Activated CD4-positive, alpha-beta T cell treated with anti-CD3 and anti-CD28 coated beads, Interleukin-2, amount 10 ng/mL, durations not matched to agents 24 days and 14 days (primary cell): ENCODE measurements at regions not wholly inside any gene's neighbourhood (a gene's known extent, or its start where the extent isn't known, plus 50 kb on each side); places are given as distances from the start of the nearest gene placed in this dataset.
"Not testable (repeated sequence)": the region's sequence is repeated elsewhere in the genome, so short reads cannot be mapped to it uniquely, and the experiment has no call there.

Experiments used
- DNase-seq: peaks from one replicate; pipeline ENCODE4 v3.0.0; 2022
- H3K27ac Mint-ChIP-seq: one replicate; pipeline ENCODE4 v1.8.0; 2022; ENCODE audit warnings: mild to moderate bottlenecking, mixed read lengths
- H3K27me3 Mint-ChIP-seq: one replicate; pipeline ENCODE4 v1.8.0; 2022; ENCODE audit warnings: mixed read lengths
- H3K36me3 Mint-ChIP-seq: one replicate; pipeline ENCODE4 v1.8.0; 2022; ENCODE audit warnings: low read depth, mild to moderate bottlenecking, mixed read lengths
- H3K4me1 Mint-ChIP-seq: one replicate; pipeline ENCODE4 v1.8.0; 2021; ENCODE audit warnings: mixed read lengths
- H3K4me3 Mint-ChIP-seq: one replicate; pipeline ENCODE4 v1.8.0; 2022; ENCODE audit warnings: mild to moderate bottlenecking, moderate library complexity, mixed read lengths
- H3K9me3 Mint-ChIP-seq: one replicate; pipeline ENCODE4 v1.8.0; 2021; ENCODE audit warnings: mixed read lengths
- intact Hi-C: fragments of 100-400 bp; cut with micrococcal nuclease; formaldehyde crosslinking; loops from one replicate; pipeline ENCODE4 v1.15.1; 2023

GRCh38 chrX:138996268-138996667 is 284.8 kb upstream of the FGF13 start:
- no peak overlapping the region for H3K4me3 Mint-ChIP-seq
- intact Hi-C loops, result no loop called here
- no peaks in the 10 kb centered on the region for H3K27me3 Mint-ChIP-seq
- no peaks in the 10 kb centered on the region for H3K36me3 Mint-ChIP-seq
- H3K9me3 Mint-ChIP-seq, result no peaks in the 10 kb centered on the region
- no peak for DNase-seq
- no peaks in the 10 kb centered on the region for H3K4me1 Mint-ChIP-seq
- no peak overlapping the region for H3K27ac Mint-ChIP-seq

GRCh38 chrX:138995458-138995857 is 283.9 kb upstream of the FGF13 start:
- Mint-ChIP-seq H3K9me3 (no peaks in the 10 kb centered on the region), H3K4me1 (no peaks in the 10 kb centered on the region), H3K4me3 (no peak overlapping the region), H3K27ac (no peak overlapping the region), H3K27me3 (no peaks in the 10 kb centered on the region), H3K36me3 (no peaks in the 10 kb centered on the region)
- DNase-seq, result no peak
- intact Hi-C loops, result no loop called here

GRCh38 chrX:138990425-138990824 is 278.9 kb upstream of the FGF13 start:
- intact Hi-C loops, H3K27me3 Mint-ChIP-seq, H3K4me1 Mint-ChIP-seq, H3K4me3 Mint-ChIP-seq, H3K27ac Mint-ChIP-seq, H3K36me3 Mint-ChIP-seq, H3K9me3 Mint-ChIP-seq, DNase-seq: not testable (repeated sequence)

GRCh38 chrX:138986866-138987265 is 275.3 kb upstream of the FGF13 start:
- H3K4me1 Mint-ChIP-seq, result no peaks in the 10 kb centered on the region
- no peak overlapping the region for H3K27ac Mint-ChIP-seq
- no peaks in the 10 kb centered on the region for H3K36me3 Mint-ChIP-seq
- H3K27me3 Mint-ChIP-seq, result no peaks in the 10 kb centered on the region
- no peak for DNase-seq
- H3K9me3 Mint-ChIP-seq, result no peaks in the 10 kb centered on the region
- H3K4me3 Mint-ChIP-seq, result no peak overlapping the region
- intact Hi-C loops, result no loop called here

- H3K4me1 Mint-ChIP-seq, result no peaks in the 10 kb centered on the region
- no peaks in the 10 kb centered on the region for H3K9me3 Mint-ChIP-seq
- no peak for DNase-seq
- intact Hi-C loops, result no loop called here
- H3K27me3 Mint-ChIP-seq, result no peaks in the 10 kb centered on the region
- H3K4me3 Mint-ChIP-seq, result no peak overlapping the region
- H3K27ac Mint-ChIP-seq, result no peak overlapping the region
- no peaks in the 10 kb centered on the region for H3K36me3 Mint-ChIP-seq
These were observed 274.7 kb upstream of the FGF13 start for GRCh38 chrX:138986235-138986634.

- Mint-ChIP-seq H3K27ac (no peak overlapping the region), H3K4me1 (no peaks in the 10 kb centered on the region), H3K9me3 (no peaks in the 10 kb centered on the region), H3K4me3 (no peak overlapping the region), H3K36me3 (no peaks in the 10 kb centered on the region), H3K27me3 (no peaks in the 10 kb centered on the region)
- intact Hi-C loops, result no loop called here
- DNase-seq, result no peak
These were observed 270.8 kb upstream of the FGF13 start for GRCh38 chrX:138982365-138982764.

GRCh38 chrX:138964501-138964900 is 253.0 kb upstream of the FGF13 start:
- no peaks in the 10 kb centered on the region for H3K36me3 Mint-ChIP-seq
- no peaks in the 10 kb centered on the region for H3K9me3 Mint-ChIP-seq
- no peaks in the 10 kb centered on the region for H3K4me1 Mint-ChIP-seq
- DNase-seq, result no peak
- H3K4me3 Mint-ChIP-seq, result no peak overlapping the region
- intact Hi-C loops, result no loop called here
- no peaks in the 10 kb centered on the region for H3K27me3 Mint-ChIP-seq
- H3K27ac Mint-ChIP-seq, result no peak overlapping the region

- H3K36me3 Mint-ChIP-seq, H3K9me3 Mint-ChIP-seq, H3K4me1 Mint-ChIP-seq, DNase-seq, H3K27me3 Mint-ChIP-seq, intact Hi-C loops, H3K27ac Mint-ChIP-seq, H3K4me3 Mint-ChIP-seq: not testable (repeated sequence)
These were observed 250.9 kb upstream of the FGF13 start for GRCh38 chrX:138962419-138962818.

- no peak for DNase-seq
- no peaks in the 10 kb centered on the region for H3K27me3 Mint-ChIP-seq
- H3K36me3 Mint-ChIP-seq, result no peaks in the 10 kb centered on the region
- no peak overlapping the region for H3K4me3 Mint-ChIP-seq
- intact Hi-C loops, result no loop called here
- H3K27ac Mint-ChIP-seq, result no peak overlapping the region
- H3K4me1 Mint-ChIP-seq, result no peaks in the 10 kb centered on the region
- H3K9me3 Mint-ChIP-seq, result no peaks in the 10 kb centered on the region
These were observed 243.5 kb upstream of the FGF13 start for GRCh38 chrX:138954976-138955375.

- DNase-seq, result no peak
- Mint-ChIP-seq H3K4me1 (no peaks in the 10 kb centered on the region), H3K36me3 (no peaks in the 10 kb centered on the region), H3K4me3 (no peak overlapping the region), H3K27ac (no peak overlapping the region), H3K9me3 (no peaks in the 10 kb centered on the region), H3K27me3 (no peaks in the 10 kb centered on the region)
- intact Hi-C loops, result no loop called here
These were observed 235.4 kb upstream of the FGF13 start for GRCh38 chrX:138946926-138947325.

GRCh38 chrX:138945219-138945618 is 233.7 kb upstream of the FGF13 start:
- no peaks in the 10 kb centered on the region for H3K36me3 Mint-ChIP-seq
- H3K4me1 Mint-ChIP-seq, result no peaks in the 10 kb centered on the region
- intact Hi-C loops, result no loop called here
- H3K27ac Mint-ChIP-seq, result no peak overlapping the region
- no peaks in the 10 kb centered on the region for H3K27me3 Mint-ChIP-seq
- DNase-seq, result no peak
- no peak overlapping the region for H3K4me3 Mint-ChIP-seq
- H3K9me3 Mint-ChIP-seq, result no peaks in the 10 kb centered on the region

GRCh38 chrX:138939038-138939437 is 227.5 kb upstream of the FGF13 start:
- no peaks in the 10 kb centered on the region for H3K27me3 Mint-ChIP-seq
- no peak for DNase-seq
- no peak overlapping the region for H3K27ac Mint-ChIP-seq
- H3K4me1 Mint-ChIP-seq, result no peaks in the 10 kb centered on the region
- no peaks in the 10 kb centered on the region for H3K9me3 Mint-ChIP-seq
- no peak overlapping the region for H3K4me3 Mint-ChIP-seq
- intact Hi-C loops, result no loop called here
- H3K36me3 Mint-ChIP-seq, result no peaks in the 10 kb centered on the region

- Mint-ChIP-seq H3K27ac (no peak overlapping the region), H3K4me3 (no peak overlapping the region), H3K36me3 (no peaks in the 10 kb centered on the region), H3K4me1 (no peaks in the 10 kb centered on the region), H3K9me3 (no peaks in the 10 kb centered on the region), H3K27me3 (no peaks in the 10 kb centered on the region)
- intact Hi-C loops, result no loop called here
- no peak for DNase-seq
These were observed 226.5 kb upstream of the FGF13 start for GRCh38 chrX:138938003-138938402.

GRCh38 chrX:138931212-138931611 is 219.7 kb upstream of the FGF13 start:
- H3K9me3 Mint-ChIP-seq, result no peaks in the 10 kb centered on the region
- no peaks in the 10 kb centered on the region for H3K4me1 Mint-ChIP-seq
- DNase-seq, result no peak
- H3K36me3 Mint-ChIP-seq, result no peaks in the 10 kb centered on the region
- H3K27ac Mint-ChIP-seq, result no peak overlapping the region
- no peak overlapping the region for H3K4me3 Mint-ChIP-seq
- intact Hi-C loops, result no loop called here
- H3K27me3 Mint-ChIP-seq, result no peaks in the 10 kb centered on the region

- intact Hi-C loops, result no loop called here
These were observed 219.0 kb upstream of the FGF13 start for GRCh38 chrX:138930583-138930945.

More at GRCh38 chrX:138930583-138930945, 219.0 kb upstream of the FGF13 start:
- Mint-ChIP-seq H3K27ac (no peak overlapping the region), H3K4me1 (no peaks in the 10 kb centered on the region), H3K9me3 (no peaks in the 10 kb centered on the region), H3K27me3 (no peaks in the 10 kb centered on the region), H3K36me3 (no peaks in the 10 kb centered on the region), H3K4me3 (no peak overlapping the region)
- DNase-seq, result no peak
